ENCODE measurements at regions not wholly inside any gene's neighbourhood (a gene's known extent, or its start where the extent isn't known, plus 50 kb on each side); places are given as distances from the start of the nearest gene placed in this dataset.

- H3K4me1 ChIP-seq (ENCODE audit: low read depth, poor library complexity, severe bottlenecking), result no peaks in the 10 kb centered on the region
- H3K4me2 ChIP-seq, result no peak overlapping the region
- H3K36me3 ChIP-seq (ENCODE audit: insufficient read depth), result no peaks in the 10 kb centered on the region
- no peak overlapping the region for H3K4me3 ChIP-seq (IDR thresholded peaks at IDR 0.05; ENCODE audit: insufficient read depth, low read depth, low read length)
- H3K9ac ChIP-seq, result no peak overlapping the region
- no peaks in the 10 kb centered on the region for H3K27me3 ChIP-seq (ENCODE audit: insufficient read depth, low read depth)
- H3K79me2 ChIP-seq (ENCODE audit: insufficient read depth, low read depth), result no peaks in the 10 kb centered on the region
- H4K20me1 ChIP-seq (ENCODE audit: insufficient read depth), result no peaks in the 10 kb centered on the region
- H2AFZ ChIP-seq (ENCODE audit: low read depth), result no peak overlapping the region
- TF ChIP-seq, protein P1, sequence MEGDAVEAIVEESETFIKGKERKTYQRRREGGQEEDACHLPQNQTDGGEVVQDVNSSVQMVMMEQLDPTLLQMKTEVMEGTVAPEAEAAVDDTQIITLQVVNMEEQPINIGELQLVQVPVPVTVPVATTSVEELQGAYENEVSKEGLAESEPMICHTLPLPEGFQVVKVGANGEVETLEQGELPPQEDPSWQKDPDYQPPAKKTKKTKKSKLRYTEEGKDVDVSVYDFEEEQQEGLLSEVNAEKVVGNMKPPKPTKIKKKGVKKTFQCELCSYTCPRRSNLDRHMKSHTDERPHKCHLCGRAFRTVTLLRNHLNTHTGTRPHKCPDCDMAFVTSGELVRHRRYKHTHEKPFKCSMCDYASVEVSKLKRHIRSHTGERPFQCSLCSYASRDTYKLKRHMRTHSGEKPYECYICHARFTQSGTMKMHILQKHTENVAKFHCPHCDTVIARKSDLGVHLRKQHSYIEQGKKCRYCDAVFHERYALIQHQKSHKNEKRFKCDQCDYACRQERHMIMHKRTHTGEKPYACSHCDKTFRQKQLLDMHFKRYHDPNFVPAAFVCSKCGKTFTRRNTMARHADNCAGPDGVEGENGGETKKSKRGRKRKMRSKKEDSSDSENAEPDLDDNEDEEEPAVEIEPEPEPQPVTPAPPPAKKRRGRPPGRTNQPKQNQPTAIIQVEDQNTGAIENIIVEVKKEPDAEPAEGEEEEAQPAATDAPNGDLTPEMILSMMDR (conservative IDR thresholded peaks at IDR 0.05; ENCODE audit: low read depth, low read length), result no peak
- H3K27ac ChIP-seq, result no peak overlapping the region
Measured at GRCh38 chr1:219302697-219303096, 129.0 kb downstream of the LYPLAL1 start.

DNA sequence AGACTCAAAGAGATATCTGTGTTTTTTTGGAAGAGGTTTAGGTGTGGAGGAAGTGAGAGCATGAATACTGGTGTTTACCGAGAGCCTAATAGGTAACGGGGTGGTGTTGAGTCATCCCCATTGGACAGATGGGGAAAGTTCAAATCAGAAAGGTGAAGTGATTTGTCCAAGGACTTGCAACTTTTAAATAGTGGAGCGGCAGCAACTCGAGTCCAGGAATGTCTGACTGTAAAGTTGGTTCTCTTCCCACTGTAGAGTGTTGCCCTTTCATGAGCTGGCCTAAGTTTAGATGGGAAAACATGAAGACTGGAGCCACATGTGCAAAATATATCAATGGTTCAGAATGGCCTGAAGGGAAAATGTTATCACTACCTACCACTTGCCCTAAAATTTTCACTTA, 125.7 kb downstream of the LYPLAL1 start:
- H3K4me1 ChIP-seq (ENCODE audit: low read depth, poor library complexity, severe bottlenecking), result no peaks in the 10 kb centered on the region
- H3K27ac ChIP-seq, result no peak overlapping the region
- no peak overlapping the region for H3K4me2 ChIP-seq
- no peak overlapping the region for H3K9ac ChIP-seq
- no peaks in the 10 kb centered on the region for H4K20me1 ChIP-seq (ENCODE audit: insufficient read depth)
- no peaks in the 10 kb centered on the region for H3K27me3 ChIP-seq (ENCODE audit: insufficient read depth, low read depth)
- TF ChIP-seq, protein P1 (conservative IDR thresholded peaks at IDR 0.05; ENCODE audit: low read depth, low read length), result no peak
- no peaks in the 10 kb centered on the region for H3K79me2 ChIP-seq (ENCODE audit: insufficient read depth, low read depth)
- H3K4me3 ChIP-seq (IDR thresholded peaks at IDR 0.05; ENCODE audit: insufficient read depth, low read depth, low read length), result no peak overlapping the region
- no peaks in the 10 kb centered on the region for H3K36me3 ChIP-seq (ENCODE audit: insufficient read depth)
- no peak overlapping the region for H2AFZ ChIP-seq (ENCODE audit: low read depth)

GRCh38 chr1:219298571-219299148, 125.0 kb downstream of the LYPLAL1 start:
- H3K4me1 ChIP-seq (ENCODE audit: low read depth, poor library complexity, severe bottlenecking), result no peaks in the 10 kb centered on the region
- TF ChIP-seq, protein P1 (conservative IDR thresholded peaks at IDR 0.05; ENCODE audit: low read depth, low read length), result no peak
- H3K9ac ChIP-seq, result no peak overlapping the region
- H2AFZ ChIP-seq (ENCODE audit: low read depth), result no peak overlapping the region
- H3K4me2 ChIP-seq, result no peak overlapping the region
- H3K27me3 ChIP-seq (ENCODE audit: insufficient read depth, low read depth), result no peaks in the 10 kb centered on the region
- H3K36me3 ChIP-seq (ENCODE audit: insufficient read depth), result no peaks in the 10 kb centered on the region
- H4K20me1 ChIP-seq (ENCODE audit: insufficient read depth), result no peaks in the 10 kb centered on the region
- H3K4me3 ChIP-seq (IDR thresholded peaks at IDR 0.05; ENCODE audit: insufficient read depth, low read depth, low read length), result no peak overlapping the region
- H3K27ac ChIP-seq, result no peak overlapping the region
- H3K79me2 ChIP-seq (ENCODE audit: insufficient read depth, low read depth), result no peaks in the 10 kb centered on the region

DNA sequence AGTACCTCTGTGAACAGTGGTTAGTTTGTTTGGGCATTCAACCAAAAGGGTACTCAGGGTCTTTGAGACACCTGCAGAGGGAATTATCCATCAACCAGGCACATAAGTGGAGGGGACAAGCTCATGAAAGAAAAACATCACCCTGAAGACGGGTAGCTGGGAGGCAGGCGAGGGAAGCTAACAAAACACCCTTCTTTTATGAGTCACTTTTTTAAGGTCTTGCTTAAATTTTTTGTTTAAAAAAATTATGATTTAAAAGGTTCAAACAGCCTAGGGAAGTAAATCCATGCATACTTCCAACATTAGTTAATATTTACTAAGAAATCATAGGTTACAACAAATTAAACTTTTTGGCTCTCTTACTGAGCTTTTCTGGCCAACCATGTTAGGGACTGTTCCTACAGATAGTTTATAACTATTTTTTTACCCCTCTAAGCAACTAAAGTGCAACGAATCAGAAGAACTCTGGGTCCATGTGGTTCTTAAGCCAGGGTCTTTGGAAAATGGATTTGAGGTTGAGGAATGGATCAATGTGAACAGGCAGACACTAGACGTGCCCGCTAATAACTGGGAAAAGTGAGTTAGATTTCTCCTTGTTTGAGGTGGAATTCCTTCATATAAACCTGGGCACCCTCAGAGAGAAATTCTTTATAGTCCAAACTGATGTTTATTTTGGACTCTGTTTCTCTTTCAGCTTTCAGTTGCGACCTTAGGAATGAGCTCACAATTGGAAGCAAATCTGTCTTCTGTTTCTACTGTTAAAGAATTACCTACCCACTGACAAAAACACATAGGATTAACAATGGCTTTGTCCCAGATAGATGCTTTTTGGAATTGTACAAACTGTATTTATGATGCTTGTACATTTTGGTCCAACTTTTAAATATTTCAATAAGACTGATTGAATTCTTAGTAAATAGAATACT, 123.0 kb downstream of the LYPLAL1 start:
- no peaks in the 10 kb centered on the region for H4K20me1 ChIP-seq (ENCODE audit: insufficient read depth)
- no peak overlapping the region for H3K27ac ChIP-seq
- no peak overlapping the region for H3K4me2 ChIP-seq
- no peak overlapping the region for H2AFZ ChIP-seq (ENCODE audit: low read depth)
- no peak overlapping the region for H3K4me3 ChIP-seq (IDR thresholded peaks at IDR 0.05; ENCODE audit: insufficient read depth, low read depth, low read length)
- no peak overlapping the region for H3K9ac ChIP-seq
- no peaks in the 10 kb centered on the region for H3K79me2 ChIP-seq (ENCODE audit: insufficient read depth, low read depth)
- no peaks in the 10 kb centered on the region for H3K27me3 ChIP-seq (ENCODE audit: insufficient read depth, low read depth)
- TF ChIP-seq, protein P1 (conservative IDR thresholded peaks at IDR 0.05; ENCODE audit: low read depth, low read length), result no peak
- no peaks in the 10 kb centered on the region for H3K4me1 ChIP-seq (ENCODE audit: low read depth, poor library complexity, severe bottlenecking)
- H3K36me3 ChIP-seq (ENCODE audit: insufficient read depth), result no peaks in the 10 kb centered on the region

Data from KMS-11 (cell line).